ENCODE measurements at regions not wholly inside any gene's neighbourhood (a gene's known extent, or its start where the extent isn't known, plus 50 kb on each side); places are given as distances from the start of the nearest gene placed in this dataset.

GRCh38 chr13:106796280-106797047, 228.5 kb upstream of the ARGLU1 start:
- ATAC-seq (no peak), DNase-seq (no peak)
- Mint-ChIP-seq H3K36me3 (no peaks in the 10 kb centered on the region), H3K27me3 (peaks cover 0 to 26% (median 4%) of the 10 kb centered on the region in 5 donors), H3K4me3 (peak overlapping the region; percentile 27 to 81 (median 60)), H3K27ac (no peak overlapping the region), H3K4me1 (peaks cover 0 to 5% (median 1%) of the 10 kb centered on the region in 4 donors), H3K9me3 (peaks cover 0 to 2% (median 0%) of the 10 kb centered on the region in 9 donors)
- POLR2A ChIA-PET = no interaction called here

GRCh38 chr13:106795847-106796246, 227.9 kb upstream of the ARGLU1 start:
- no peak for ATAC-seq
- POLR2A ChIA-PET = no interaction called here
- H3K36me3 Mint-ChIP-seq = no peaks in the 10 kb centered on the region
- H3K4me1 Mint-ChIP-seq = peaks cover 0 to 5% (median 1%) of the 10 kb centered on the region in 4 donors
- H3K27me3 Mint-ChIP-seq = peaks cover 0 to 26% (median 4%) of the 10 kb centered on the region in 5 donors
- DNase-seq = no peak
- peaks cover 0 to 2% (median 0%) of the 10 kb centered on the region in 9 donors for H3K9me3 Mint-ChIP-seq
- no peak overlapping the region for H3K27ac Mint-ChIP-seq
- peak overlapping the region; percentile 27 to 81 (median 60) for H3K4me3 Mint-ChIP-seq

GRCh38 chr13:106794117-106794516, 226.2 kb upstream of the ARGLU1 start:
- H3K9me3 Mint-ChIP-seq = peaks cover 0 to 2% (median 0%) of the 10 kb centered on the region in 9 donors
- no peaks in the 10 kb centered on the region for H3K36me3 Mint-ChIP-seq
- DNase-seq = no peak
- H3K4me3 Mint-ChIP-seq = no peak overlapping the region
- POLR2A ChIA-PET = no interaction called here
- no peak overlapping the region for H3K27ac Mint-ChIP-seq
- H3K27me3 Mint-ChIP-seq = peaks cover 0 to 18% (median 4%) of the 10 kb centered on the region in 5 donors
- H3K4me1 Mint-ChIP-seq = peaks cover 0 to 5% (median 1%) of the 10 kb centered on the region in 4 donors
- no peak for ATAC-seq

- no peak overlapping the region for H3K27ac Mint-ChIP-seq
- H3K27me3 Mint-ChIP-seq = peaks cover 0 to 8% (median 3%) of the 10 kb centered on the region in 5 donors
- H3K9me3 Mint-ChIP-seq = peaks cover 0 to 5% (median 0%) of the 10 kb centered on the region in 9 donors
- POLR2A ChIA-PET = no interaction called here
- DNase-seq (no peak), ATAC-seq (no peak)
- no peaks in the 10 kb centered on the region for H3K36me3 Mint-ChIP-seq
- no peak overlapping the region for H3K4me3 Mint-ChIP-seq
- no peaks in the 10 kb centered on the region for H3K4me1 Mint-ChIP-seq
These were observed 222.0 kb upstream of the ARGLU1 start for GRCh38 chr13:106789911-106790310.

- ATAC-seq (no peak), DNase-seq (no peak)
- Mint-ChIP-seq H3K4me1 (no peaks in the 10 kb centered on the region), H3K27me3 (peaks cover 0 to 5% (median 0%) of the 10 kb centered on the region in 5 donors), H3K27ac (no peak overlapping the region), H3K36me3 (no peaks in the 10 kb centered on the region), H3K9me3 (peaks cover 0 to 5% (median 0%) of the 10 kb centered on the region in 9 donors), H3K4me3 (no peak overlapping the region)
- POLR2A ChIA-PET = no interaction called here
These were observed 218.1 kb upstream of the ARGLU1 start for GRCh38 chr13:106786006-106786563.

- POLR2A ChIA-PET = no interaction called here
- Mint-ChIP-seq H3K27ac (no peak overlapping the region), H3K4me3 (no peak overlapping the region), H3K9me3 (peaks cover 0 to 16% (median 0%) of the 10 kb centered on the region in 9 donors), H3K27me3 (peaks cover 0 to 9% (median 0%) of the 10 kb centered on the region in 5 donors), H3K36me3 (no peaks in the 10 kb centered on the region), H3K4me1 (no peaks in the 10 kb centered on the region)
- DNase-seq (no peak), ATAC-seq (no peak)
These were observed 206.7 kb upstream of the ARGLU1 start for GRCh38 chr13:106774621-106775020.

GRCh38 chr13:106772006-106772601, 204.2 kb upstream of the ARGLU1 start:
- H3K36me3 Mint-ChIP-seq = no peaks in the 10 kb centered on the region
- no peaks in the 10 kb centered on the region for H3K4me1 Mint-ChIP-seq
- ATAC-seq = no peak
- H3K4me3 Mint-ChIP-seq = no peak overlapping the region
- peaks cover 0 to 9% (median 0%) of the 10 kb centered on the region in 5 donors for H3K27me3 Mint-ChIP-seq
- no peak for DNase-seq
- peaks cover 2 to 30% (median 9%) of the 10 kb centered on the region in 9 donors for H3K9me3 Mint-ChIP-seq
- POLR2A ChIA-PET = no interaction called here
- H3K27ac Mint-ChIP-seq = no peak overlapping the region

- no peaks in the 10 kb centered on the region for H3K4me1 Mint-ChIP-seq
- DNase-seq (no peak), ATAC-seq (no peak)
- peaks cover 0 to 18% (median 9%) of the 10 kb centered on the region in 9 donors for H3K9me3 Mint-ChIP-seq
- peaks cover 0 to 2% (median 0%) of the 10 kb centered on the region in 5 donors for H3K27me3 Mint-ChIP-seq
- H3K27ac Mint-ChIP-seq = no peak overlapping the region
- POLR2A ChIA-PET = no interaction called here
- no peak overlapping the region for H3K4me3 Mint-ChIP-seq
- H3K36me3 Mint-ChIP-seq = no peaks in the 10 kb centered on the region
These were observed 201.1 kb upstream of the ARGLU1 start for GRCh38 chr13:106768991-106769390.

- Mint-ChIP-seq H3K4me1 (no peaks in the 10 kb centered on the region), H3K4me3 (no peak overlapping the region), H3K27ac (no peak overlapping the region), H3K9me3 (peaks cover 0 to 12% (median 4%) of the 10 kb centered on the region in 9 donors), H3K36me3 (no peaks in the 10 kb centered on the region), H3K27me3 (peaks cover 0 to 5% (median 2%) of the 10 kb centered on the region in 5 donors)
- no peak for DNase-seq
- ATAC-seq = no peak
- POLR2A ChIA-PET = no interaction called here
These were observed 194.8 kb upstream of the ARGLU1 start for GRCh38 chr13:106762708-106763107.

GRCh38 chr13:106756446-106756845, 188.5 kb upstream of the ARGLU1 start:
- no peak for DNase-seq
- no peak overlapping the region for H3K27ac Mint-ChIP-seq

GRCh38 chr13:106755542-106755941, 187.6 kb upstream of the ARGLU1 start:
- H3K4me3 Mint-ChIP-seq = no peak overlapping the region
- ATAC-seq = no peak
- POLR2A ChIA-PET = no interaction called here
- DNase-seq = no peak
- peaks cover 0 to 4% (median 0%) of the 10 kb centered on the region in 9 donors for H3K9me3 Mint-ChIP-seq
- peaks cover 2 to 5% (median 4%) of the 10 kb centered on the region in 4 donors for H3K4me1 Mint-ChIP-seq
- peaks cover 6 to 33% (median 16%) of the 10 kb centered on the region in 5 donors for H3K27me3 Mint-ChIP-seq
- no peak overlapping the region for H3K27ac Mint-ChIP-seq
- H3K36me3 Mint-ChIP-seq = no peaks in the 10 kb centered on the region

More at GRCh38 chr13:106756446-106756845, 188.5 kb upstream of the ARGLU1 start:
- POLR2A ChIA-PET = no interaction called here
- no peaks in the 10 kb centered on the region for H3K36me3 Mint-ChIP-seq
- peaks cover 6 to 33% (median 13%) of the 10 kb centered on the region in 5 donors for H3K27me3 Mint-ChIP-seq
- ATAC-seq = no peak
- H3K9me3 Mint-ChIP-seq = peaks cover 0 to 4% (median 0%) of the 10 kb centered on the region in 9 donors
- no peak overlapping the region for H3K4me3 Mint-ChIP-seq
- H3K4me1 Mint-ChIP-seq = peaks cover 2 to 5% (median 4%) of the 10 kb centered on the region in 4 donors

- no peaks in the 10 kb centered on the region for H3K36me3 Mint-ChIP-seq
- peaks cover 6 to 33% (median 16%) of the 10 kb centered on the region in 5 donors for H3K27me3 Mint-ChIP-seq
- H3K9me3 Mint-ChIP-seq = peaks cover 0 to 4% (median 0%) of the 10 kb centered on the region in 9 donors
- POLR2A ChIA-PET = no interaction called here
- DNase-seq (no peak), ATAC-seq (no peak)
- H3K27ac Mint-ChIP-seq = no peak overlapping the region
- peaks cover 2 to 5% (median 4%) of the 10 kb centered on the region in 4 donors for H3K4me1 Mint-ChIP-seq
- no peak overlapping the region for H3K4me3 Mint-ChIP-seq
These were observed 185.3 kb upstream of the ARGLU1 start for GRCh38 chr13:106753251-106753650.

- ATAC-seq (no peak), DNase-seq (no peak)
- Mint-ChIP-seq H3K36me3 (no peaks in the 10 kb centered on the region), H3K4me1 (peaks cover 2 to 5% (median 4%) of the 10 kb centered on the region in 4 donors), H3K4me3 (no peak overlapping the region), H3K9me3 (peaks cover 0 to 5% (median 0%) of the 10 kb centered on the region in 9 donors), H3K27me3 (peaks cover 6 to 30% (median 16%) of the 10 kb centered on the region in 5 donors), H3K27ac (no peak overlapping the region)
- POLR2A ChIA-PET = no interaction called here
These were observed 184.7 kb upstream of the ARGLU1 start for GRCh38 chr13:106752584-106753170.

All from naive thymus-derived CD8-positive, alpha-beta T cell (primary cell).